ENCODE measurements at regions not wholly inside any gene's neighbourhood (a gene's known extent, or its start where the extent isn't known, plus 50 kb on each side); places are given as distances from the start of the nearest gene placed in this dataset.

DNA sequence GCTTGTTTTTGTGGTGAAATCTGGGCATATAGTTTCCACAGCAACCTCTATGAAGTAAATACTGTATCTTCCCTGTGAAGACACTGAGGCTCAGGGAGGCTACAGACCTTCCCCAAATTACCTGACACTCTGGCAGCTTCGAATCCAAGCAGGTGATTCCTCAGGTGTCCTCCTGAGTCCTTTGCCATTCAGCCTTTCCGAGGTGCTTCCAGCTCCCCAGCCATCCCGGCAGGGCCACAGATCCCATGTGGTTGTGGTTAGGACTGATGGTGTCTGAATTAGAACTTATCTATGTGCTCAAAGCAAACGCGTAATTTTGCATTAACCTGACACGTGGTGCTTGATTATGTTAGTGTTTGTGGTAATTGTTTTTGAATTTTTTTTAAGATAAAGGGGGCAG, 785.6 kb downstream of the BRD1 start:
- TF ChIP-seq, protein P1, sequence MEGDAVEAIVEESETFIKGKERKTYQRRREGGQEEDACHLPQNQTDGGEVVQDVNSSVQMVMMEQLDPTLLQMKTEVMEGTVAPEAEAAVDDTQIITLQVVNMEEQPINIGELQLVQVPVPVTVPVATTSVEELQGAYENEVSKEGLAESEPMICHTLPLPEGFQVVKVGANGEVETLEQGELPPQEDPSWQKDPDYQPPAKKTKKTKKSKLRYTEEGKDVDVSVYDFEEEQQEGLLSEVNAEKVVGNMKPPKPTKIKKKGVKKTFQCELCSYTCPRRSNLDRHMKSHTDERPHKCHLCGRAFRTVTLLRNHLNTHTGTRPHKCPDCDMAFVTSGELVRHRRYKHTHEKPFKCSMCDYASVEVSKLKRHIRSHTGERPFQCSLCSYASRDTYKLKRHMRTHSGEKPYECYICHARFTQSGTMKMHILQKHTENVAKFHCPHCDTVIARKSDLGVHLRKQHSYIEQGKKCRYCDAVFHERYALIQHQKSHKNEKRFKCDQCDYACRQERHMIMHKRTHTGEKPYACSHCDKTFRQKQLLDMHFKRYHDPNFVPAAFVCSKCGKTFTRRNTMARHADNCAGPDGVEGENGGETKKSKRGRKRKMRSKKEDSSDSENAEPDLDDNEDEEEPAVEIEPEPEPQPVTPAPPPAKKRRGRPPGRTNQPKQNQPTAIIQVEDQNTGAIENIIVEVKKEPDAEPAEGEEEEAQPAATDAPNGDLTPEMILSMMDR (IDR thresholded peaks at IDR 0.05): no peak
- no peak for TF ChIP-seq POLR2A (IDR thresholded peaks at IDR 0.05)
